GM19397 (cell line): ENCODE measurements at regions not wholly inside any gene's neighbourhood (a gene's known extent, or its start where the extent isn't known, plus 50 kb on each side); places are given as distances from the start of the nearest gene placed in this dataset.

Source experiments
- ATAC-seq: cut with Tn5 transposase; IDR thresholded peaks from one replicate; pipeline ENCODE4 v1.9.1; 2021; ENCODE audit warnings: mild to moderate bottlenecking, moderate library complexity; ENCODE audit not compliant: unreplicated experiment

DNA sequence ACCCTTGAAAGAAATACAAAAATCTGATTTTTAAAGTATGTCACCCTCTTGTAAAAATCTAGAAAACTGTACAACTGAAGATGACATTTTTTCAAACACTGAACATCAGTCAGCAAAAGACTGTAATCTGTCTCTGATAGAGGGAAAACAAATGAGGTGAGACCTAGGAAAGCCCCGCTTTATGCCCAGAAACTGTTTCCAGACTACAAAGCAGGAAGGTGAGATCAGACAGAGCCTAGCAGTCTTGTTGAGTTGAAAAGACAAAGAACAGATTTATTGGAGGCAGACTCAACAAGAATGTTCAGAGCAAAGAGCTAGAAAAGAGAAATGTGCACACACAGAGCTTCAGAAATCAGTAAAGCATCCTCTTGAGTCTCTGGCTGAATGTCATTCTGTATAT is 873.6 kb downstream of the LRFN5 start:
- ATAC-seq, result no peak

GRCh38 chr14:42475289-42475688 is 868.6 kb downstream of the LRFN5 start:
- no peak for ATAC-seq

GRCh38 chr14:42470427-42470719 is 863.7 kb downstream of the LRFN5 start:
- ATAC-seq, result no peak

- ATAC-seq, result no peak
These were observed 863.2 kb downstream of the LRFN5 start for GRCh38 chr14:42469637-42470426.

DNA sequence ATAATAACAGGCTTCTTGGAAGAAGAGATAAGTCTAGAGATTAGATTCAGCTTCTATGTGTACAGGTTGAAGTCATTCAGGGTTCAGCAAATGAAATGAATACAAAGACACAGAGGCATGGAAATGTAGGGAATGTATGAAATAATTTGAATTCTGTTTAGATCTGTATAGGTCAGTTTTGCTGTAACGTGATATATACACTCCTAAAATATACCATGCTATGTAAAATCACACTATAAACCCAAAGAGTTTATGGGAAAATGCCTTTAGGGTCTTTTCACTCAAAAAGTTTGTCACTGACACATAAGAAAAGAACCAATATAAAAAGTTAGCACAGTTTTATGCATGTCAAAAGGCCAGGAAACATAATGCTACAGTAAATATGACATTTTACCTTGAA is 854.0 kb downstream of the LRFN5 start:
- no peak for ATAC-seq

DNA sequence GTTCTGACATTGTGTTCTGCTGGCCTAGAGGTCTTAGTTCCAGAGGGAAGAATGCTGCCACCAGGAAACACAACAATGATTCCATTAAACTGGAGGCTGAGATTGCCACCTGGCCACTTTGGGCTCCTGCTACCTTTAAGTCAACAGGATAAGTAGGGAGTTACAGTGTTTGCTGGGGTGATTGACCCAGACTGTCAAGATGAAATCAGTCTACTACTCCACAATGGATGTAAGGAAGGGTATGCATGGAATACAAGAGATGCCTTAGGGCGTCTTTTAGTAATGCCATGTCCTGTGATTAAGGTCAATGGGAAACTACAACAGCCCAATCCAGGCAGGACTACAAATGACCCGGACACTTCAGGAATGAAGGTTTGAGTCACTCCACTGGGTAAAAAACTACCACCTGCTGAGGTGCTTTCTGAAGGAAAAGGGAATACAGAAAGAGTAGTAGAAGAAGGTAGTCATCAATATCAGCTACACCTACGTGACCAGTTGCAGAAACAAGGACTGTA is 852.6 kb downstream of the LRFN5 start:
- ATAC-seq, result no peak

DNA sequence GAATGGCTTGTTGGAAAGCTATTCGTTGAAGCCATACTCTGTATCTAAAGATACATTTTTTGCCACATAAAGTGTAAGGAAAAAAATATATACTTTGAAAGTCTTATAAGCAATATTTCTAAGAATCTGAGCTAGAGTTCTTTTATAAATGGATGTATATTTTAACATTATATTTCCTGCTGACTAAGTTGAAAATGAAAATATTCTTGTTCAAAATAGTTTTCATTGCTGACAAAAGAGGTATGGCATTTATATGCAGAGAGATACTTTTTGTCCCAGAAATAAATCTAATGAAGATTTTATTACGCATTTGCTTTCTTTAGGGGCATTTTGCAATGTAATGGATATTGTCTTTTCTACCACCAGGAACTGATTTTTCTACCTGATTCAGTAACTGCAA is 834.9 kb downstream of the LRFN5 start:
- no peak for ATAC-seq

DNA sequence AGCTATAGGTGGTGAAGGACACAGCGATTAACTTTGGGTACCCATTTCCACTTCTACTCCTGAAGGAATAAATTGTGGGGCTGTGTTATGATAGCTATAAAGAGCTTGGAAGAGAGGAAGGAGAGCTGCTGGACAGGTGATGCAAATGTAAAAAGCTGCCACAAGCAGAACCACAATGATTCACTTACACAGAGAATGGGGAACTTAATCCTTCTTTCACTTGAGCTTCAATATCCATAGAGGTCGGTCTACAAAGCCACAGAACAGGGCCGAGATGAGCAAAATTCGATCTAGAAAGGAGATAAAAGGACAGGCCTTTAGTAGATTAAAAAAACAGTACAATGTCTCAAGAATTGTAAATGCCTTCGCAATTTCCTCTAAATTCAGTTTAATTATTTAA is 831.1 kb downstream of the LRFN5 start:
- no peak for ATAC-seq

GRCh38 chr14:42429401-42429800 is 822.7 kb downstream of the LRFN5 start:
- ATAC-seq, result peak; percentile 3

DNA sequence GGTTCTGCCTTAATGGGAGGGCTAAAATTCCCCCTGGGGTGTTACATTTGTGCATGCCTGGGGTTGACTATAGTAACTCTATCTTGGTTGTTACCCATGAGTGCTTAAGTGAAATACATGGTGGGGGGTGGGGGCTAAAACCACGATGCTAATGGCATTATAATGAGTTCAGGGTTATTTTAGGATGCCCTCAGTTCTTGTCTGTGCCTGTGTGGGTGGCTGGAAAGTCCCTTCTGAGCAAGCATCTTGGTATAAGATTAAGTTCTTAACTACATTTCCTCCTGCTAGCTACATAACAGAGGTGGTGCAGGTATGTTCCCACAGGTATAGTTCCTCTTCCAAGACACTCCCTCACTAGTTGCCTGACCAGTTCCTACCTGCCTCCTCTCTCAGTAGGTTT is 822.3 kb downstream of the LRFN5 start:
- peak; percentile 94 for ATAC-seq

DNA sequence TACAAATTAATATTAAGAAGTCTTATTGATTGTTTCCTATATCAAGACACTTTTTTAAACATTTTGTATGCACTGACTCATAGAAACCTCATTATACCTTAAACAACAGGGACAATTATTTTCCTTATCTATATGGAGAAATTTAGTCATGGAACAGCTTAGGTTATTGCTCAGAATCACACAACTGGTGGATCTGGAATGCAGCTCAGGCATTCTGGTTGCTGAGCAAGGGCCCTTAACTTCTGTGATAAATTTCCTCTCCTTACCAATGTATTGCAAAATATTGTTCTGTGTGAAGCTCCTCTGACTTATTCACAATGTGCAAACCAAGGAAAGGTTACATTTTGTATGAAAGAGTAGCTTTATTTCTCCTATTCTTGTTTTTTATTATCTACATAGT is 817.8 kb downstream of the LRFN5 start:
- ATAC-seq, result no peak

DNA sequence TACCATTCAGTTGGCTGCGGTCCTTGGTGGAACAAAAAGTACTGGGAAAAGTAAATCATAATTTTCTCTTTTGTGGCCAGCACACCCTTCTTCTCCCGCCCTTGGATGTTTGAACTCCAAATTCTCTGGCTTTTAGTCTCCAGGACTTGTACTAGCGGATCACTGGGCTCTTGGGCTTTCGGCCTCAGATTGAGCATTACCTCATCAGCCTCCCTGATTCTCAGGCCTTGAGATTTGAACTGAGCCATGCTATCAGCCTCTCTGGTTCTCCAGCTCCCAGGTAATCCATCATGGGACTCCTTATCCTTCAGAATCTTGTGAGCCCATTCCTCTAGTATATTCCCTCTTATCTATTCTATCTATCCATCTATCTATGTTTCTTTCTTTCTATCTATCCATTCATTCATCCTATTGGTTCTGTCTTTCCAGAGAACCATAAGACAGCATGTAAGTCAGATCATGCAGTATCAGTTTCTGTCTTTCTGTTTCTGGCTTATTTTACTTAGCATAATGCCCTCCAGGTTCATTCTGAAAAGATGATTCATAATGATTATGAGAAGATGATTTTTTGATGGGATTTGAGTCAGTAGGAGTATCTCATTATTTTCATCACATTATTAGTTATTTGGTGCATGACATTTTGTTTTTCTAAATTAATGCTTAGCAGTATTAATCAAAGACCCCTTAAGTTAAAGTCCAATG is 814.9 kb downstream of the LRFN5 start:
- no peak for ATAC-seq

GRCh38 chr14:42420071-42420470 is 813.4 kb downstream of the LRFN5 start:
- ATAC-seq, result no peak

DNA sequence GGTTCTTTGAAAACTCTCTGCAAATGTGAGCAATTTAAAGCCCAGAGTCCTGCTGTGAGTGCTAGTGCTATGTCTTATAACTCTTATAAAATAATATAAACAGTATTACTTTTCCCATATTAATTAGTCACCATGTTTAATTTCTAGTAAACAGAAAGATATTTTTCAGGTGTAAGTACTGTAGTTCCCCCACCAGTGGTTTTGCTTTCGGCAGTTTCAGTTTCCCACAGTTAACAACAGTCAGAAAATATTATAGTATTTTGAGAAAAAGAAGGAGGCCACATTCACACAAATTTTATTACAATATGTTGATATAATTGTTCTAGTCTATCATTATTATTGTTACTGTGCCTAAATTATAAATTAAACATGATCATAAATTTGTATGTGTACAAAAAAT is 800.5 kb downstream of the LRFN5 start:
- ATAC-seq, result no peak

DNA sequence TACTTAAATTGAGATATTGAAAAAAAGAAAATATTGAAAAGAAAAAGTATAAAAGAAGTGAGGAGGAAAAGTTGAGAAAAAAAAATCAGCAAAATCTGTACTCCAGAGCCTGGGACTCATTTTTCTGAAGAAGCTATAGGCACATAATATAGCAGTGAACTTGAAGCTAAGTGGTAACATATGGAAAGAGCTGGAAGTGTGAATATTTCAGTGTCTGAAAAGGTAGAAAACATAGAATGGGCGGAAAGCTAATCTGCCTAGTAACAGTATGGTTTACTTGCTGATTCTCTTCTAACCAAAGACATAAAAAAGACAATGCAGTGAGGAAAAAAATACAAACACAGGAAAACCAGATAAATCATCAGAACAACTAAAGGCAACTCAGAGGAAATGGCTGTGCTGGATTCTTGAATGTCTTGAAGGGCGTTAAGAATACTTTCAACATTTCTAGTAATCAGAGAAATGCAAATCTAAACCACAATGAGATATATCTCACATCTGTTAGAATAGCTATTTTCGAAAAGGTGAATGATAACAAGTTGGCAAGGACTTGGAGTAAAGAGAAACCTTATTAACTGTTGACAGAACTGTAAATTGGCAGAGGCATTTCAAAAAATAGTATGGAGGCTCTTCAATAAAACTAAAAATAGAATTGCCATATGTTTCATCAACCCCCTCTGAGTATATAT is 784.6 kb downstream of the LRFN5 start:
- peak; percentile 83 for ATAC-seq

GRCh38 chr14:42378880-42379279 is 772.2 kb downstream of the LRFN5 start:
- ATAC-seq, result no peak

GRCh38 chr14:42378274-42378673 is 771.6 kb downstream of the LRFN5 start:
- ATAC-seq, result no peak

GRCh38 chr14:42374332-42374731 is 767.7 kb downstream of the LRFN5 start:
- no peak for ATAC-seq

DNA sequence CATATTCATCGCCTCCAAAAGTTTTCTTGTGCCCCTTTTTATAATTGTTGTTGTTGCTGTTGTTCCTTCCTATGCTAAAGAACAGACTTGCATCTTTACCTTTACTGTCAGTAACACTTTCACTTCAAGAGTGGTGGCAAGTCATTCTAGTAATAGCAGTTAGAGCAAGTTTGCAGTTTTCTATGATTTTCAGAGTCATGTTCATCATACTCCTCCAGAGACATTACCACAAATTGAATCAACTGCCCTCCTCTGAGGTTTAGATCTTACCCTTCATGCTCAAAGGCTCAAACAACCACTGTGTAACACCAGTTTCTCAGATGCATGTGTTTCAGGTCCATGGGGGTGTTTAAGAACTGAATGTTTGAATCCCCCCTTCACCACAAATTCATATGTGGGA is 763.4 kb downstream of the LRFN5 start:
- ATAC-seq, result no peak

DNA sequence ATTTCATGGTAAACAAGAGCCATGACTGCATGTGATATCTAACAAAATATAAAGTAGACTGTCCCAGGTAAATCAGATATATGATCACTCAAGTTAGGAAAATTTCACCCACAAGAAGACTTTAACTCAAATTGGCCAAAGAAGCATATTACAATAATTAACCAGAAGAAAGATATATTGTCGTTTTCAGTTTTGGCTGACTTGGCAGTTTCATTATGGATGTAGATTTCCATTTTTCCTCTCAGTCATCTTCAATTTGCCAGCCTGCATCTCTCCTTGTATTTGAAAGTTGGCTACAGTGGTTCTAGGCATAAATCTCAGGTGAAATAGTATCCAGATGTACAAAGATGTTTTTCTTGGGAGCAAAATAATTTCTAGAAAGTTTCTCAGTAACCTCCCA is 761.6 kb downstream of the LRFN5 start:
- ATAC-seq, result no peak

DNA sequence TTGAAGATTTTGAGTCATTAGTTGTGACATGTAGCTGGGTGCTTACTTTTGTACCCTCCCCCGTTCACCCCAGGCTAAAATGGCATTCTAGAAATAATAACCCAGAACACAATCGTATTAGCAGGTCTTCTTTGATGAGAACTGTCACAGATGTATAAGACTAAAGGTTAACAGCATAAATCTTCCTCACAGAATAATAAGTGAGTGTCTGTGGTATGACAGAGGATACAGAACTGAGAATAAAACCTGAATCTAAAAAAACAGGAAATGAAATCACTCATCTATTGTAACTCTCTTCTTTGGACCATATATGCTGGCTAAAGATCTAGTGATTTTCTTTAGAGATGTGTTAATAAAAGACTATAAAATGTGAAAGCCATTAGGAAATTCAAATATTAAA is 746.6 kb downstream of the LRFN5 start:
- no peak for ATAC-seq

- ATAC-seq, result no peak
These were observed 729.2 kb downstream of the LRFN5 start for GRCh38 chr14:42335918-42336317.
